Uterus (tissue), 2 donors: ENCODE measurements at regions not wholly inside any gene's neighbourhood (a gene's known extent, or its start where the extent isn't known, plus 50 kb on each side); places are given as distances from the start of the nearest gene placed in this dataset.

ENCODE experiments used
- POLR2A ChIP-seq, 2 donors: fragments of 450-650 bp; IDR thresholded peaks; one replicate each; pipeline ENCODE4 v1.6.1; 2016; ENCODE audit warnings: antibody characterized with exemption in 2 of 2, mild to moderate bottlenecking in 1 of 2, moderate library complexity in 1 of 2
- TF ChIP-seq, protein P1 (sequence below), 4 experiments: fragments of 200-600 bp in 2 of 4; fragments of 450-650 bp in 2 of 4; sonication (generic) in 2 of 4; IDR thresholded peaks; one replicate each; pipeline ENCODE4 v1.5.1; 2016 to 2019; ENCODE audit warnings: antibody characterized with exemption in 4 of 4, mild to moderate bottlenecking in 2 of 4, moderate library complexity in 1 of 4

DNA sequence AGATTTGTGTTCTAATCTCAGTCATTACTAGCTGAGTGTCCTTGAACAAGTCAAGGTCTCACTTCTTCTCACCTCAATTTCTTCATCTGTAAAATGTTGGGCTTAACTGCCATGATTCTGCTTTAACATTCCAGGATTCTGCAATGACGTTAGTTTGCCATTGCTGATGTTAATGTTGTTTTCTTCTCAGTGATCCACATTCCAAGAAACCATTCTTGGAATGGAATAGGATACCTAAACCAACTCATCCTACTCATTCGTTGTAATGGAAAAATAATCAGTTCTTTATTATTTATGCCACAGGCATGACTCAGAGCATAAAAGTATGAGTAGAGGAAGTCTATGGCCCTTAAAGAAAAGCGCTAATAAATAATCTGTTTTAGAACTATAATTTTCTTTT, 140.2 kb upstream of the ETAA1 start:
- TF ChIP-seq, protein P1, sequence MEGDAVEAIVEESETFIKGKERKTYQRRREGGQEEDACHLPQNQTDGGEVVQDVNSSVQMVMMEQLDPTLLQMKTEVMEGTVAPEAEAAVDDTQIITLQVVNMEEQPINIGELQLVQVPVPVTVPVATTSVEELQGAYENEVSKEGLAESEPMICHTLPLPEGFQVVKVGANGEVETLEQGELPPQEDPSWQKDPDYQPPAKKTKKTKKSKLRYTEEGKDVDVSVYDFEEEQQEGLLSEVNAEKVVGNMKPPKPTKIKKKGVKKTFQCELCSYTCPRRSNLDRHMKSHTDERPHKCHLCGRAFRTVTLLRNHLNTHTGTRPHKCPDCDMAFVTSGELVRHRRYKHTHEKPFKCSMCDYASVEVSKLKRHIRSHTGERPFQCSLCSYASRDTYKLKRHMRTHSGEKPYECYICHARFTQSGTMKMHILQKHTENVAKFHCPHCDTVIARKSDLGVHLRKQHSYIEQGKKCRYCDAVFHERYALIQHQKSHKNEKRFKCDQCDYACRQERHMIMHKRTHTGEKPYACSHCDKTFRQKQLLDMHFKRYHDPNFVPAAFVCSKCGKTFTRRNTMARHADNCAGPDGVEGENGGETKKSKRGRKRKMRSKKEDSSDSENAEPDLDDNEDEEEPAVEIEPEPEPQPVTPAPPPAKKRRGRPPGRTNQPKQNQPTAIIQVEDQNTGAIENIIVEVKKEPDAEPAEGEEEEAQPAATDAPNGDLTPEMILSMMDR (IDR thresholded peaks at IDR 0.05), result no peak
- TF ChIP-seq POLR2A (IDR thresholded peaks at IDR 0.05), result no peak
